Tibial nerve (tissue), 3 donors: ENCODE measurements at regions not wholly inside any gene's neighbourhood (a gene's known extent, or its start where the extent isn't known, plus 50 kb on each side); places are given as distances from the start of the nearest gene placed in this dataset.

Source experiments
- CTCF ChIP-seq, 5 experiments: fragments of 200-600 bp in 3 of 5; fragments of 450-650 bp in 2 of 5; sonication (generic) in 3 of 5; IDR thresholded peaks; one replicate each; pipeline ENCODE4 v1.5.1; 2016 to 2019; ENCODE audit warnings: antibody characterized with exemption in 5 of 5, mild to moderate bottlenecking in 3 of 5, moderate library complexity in 2 of 5
- POLR2A ChIP-seq, 2 donors: fragments of 450-650 bp; IDR thresholded peaks; one replicate each; pipeline ENCODE4 v1.6.1; 2017; ENCODE audit warnings: antibody characterized with exemption in 2 of 2, mild to moderate bottlenecking in 2 of 2, moderate library complexity in 2 of 2

- TF ChIP-seq CTCF (IDR thresholded peaks at IDR 0.05) (no peak), POLR2A (IDR thresholded peaks at IDR 0.05) (no peak)
These were observed 64.5 kb upstream of the ANKRD50 start for GRCh38 chr4:124777007-124777406.
